ENCODE measurements at regions not wholly inside any gene's neighbourhood (a gene's known extent, or its start where the extent isn't known, plus 50 kb on each side); places are given as distances from the start of the nearest gene placed in this dataset.

DNA sequence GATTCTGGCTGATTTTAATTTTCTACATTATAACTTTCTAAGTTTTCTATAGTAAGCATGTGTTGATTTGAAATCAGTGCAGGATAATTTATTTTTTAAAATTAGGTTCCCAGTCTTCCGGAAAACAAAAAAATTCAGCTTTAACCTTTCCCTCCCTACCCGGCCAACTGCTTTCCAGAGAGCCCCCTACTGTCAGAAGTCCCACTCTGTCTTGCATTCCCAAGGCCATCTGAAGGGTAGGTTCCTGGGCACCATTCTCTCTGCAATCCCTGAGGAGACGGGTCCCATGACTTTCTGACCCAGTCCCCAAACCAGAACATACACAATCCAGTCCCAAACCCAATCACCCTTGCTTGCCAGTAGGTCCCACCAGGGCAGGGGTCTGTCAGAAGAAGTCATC, 200.3 kb downstream of the CYLD start:
- Histone ChIP-seq H3K9me3 (replicated peaks; ENCODE audit: insufficient read depth, low read length) (no peaks in the 10 kb centered on the region), H3K4me2 (ENCODE audit: low read depth, low read length) (no peak overlapping the region), H3K4me1 (ENCODE audit: low read length) (no peaks in the 10 kb centered on the region), H3K9ac (ENCODE audit: low read length) (no peak overlapping the region), H3K27ac (ENCODE audit: low read length) (no peak overlapping the region), H4K20me1 (ENCODE audit: insufficient read depth, low read length) (no peaks in the 10 kb centered on the region), H3K4me3 (ENCODE audit: low read length) (no peak overlapping the region), H3K9me2 (replicated peaks; ENCODE audit: insufficient read depth, low read length) (no peaks in the 10 kb centered on the region), H3K79me2 (ENCODE audit: low read length) (no peaks in the 10 kb centered on the region), H3K36me3 (replicated peaks; ENCODE audit: insufficient read depth, low read length) (no peaks in the 10 kb centered on the region), H3F3A (ENCODE audit: insufficient read depth, low read length) (no peaks in the 10 kb centered on the region), H3K27me3 (replicated peaks; ENCODE audit: insufficient read depth, low read length) (no peaks in the 10 kb centered on the region), H2AFZ (ENCODE audit: low read length) (no peak overlapping the region)
- DNase-seq, result no peak
- no peak for TF ChIP-seq EZH2 (optimal IDR thresholded peaks at IDR 0.05; ENCODE audit: low read depth, low read length)
- TF ChIP-seq, protein P1, sequence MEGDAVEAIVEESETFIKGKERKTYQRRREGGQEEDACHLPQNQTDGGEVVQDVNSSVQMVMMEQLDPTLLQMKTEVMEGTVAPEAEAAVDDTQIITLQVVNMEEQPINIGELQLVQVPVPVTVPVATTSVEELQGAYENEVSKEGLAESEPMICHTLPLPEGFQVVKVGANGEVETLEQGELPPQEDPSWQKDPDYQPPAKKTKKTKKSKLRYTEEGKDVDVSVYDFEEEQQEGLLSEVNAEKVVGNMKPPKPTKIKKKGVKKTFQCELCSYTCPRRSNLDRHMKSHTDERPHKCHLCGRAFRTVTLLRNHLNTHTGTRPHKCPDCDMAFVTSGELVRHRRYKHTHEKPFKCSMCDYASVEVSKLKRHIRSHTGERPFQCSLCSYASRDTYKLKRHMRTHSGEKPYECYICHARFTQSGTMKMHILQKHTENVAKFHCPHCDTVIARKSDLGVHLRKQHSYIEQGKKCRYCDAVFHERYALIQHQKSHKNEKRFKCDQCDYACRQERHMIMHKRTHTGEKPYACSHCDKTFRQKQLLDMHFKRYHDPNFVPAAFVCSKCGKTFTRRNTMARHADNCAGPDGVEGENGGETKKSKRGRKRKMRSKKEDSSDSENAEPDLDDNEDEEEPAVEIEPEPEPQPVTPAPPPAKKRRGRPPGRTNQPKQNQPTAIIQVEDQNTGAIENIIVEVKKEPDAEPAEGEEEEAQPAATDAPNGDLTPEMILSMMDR (IDR thresholded peaks at IDR 0.05; ENCODE audit: low read length), result no peak
- no peak for TF ChIP-seq EZH2phosphoT487 (IDR thresholded peaks at IDR 0.05; ENCODE audit: low read length)

DNA sequence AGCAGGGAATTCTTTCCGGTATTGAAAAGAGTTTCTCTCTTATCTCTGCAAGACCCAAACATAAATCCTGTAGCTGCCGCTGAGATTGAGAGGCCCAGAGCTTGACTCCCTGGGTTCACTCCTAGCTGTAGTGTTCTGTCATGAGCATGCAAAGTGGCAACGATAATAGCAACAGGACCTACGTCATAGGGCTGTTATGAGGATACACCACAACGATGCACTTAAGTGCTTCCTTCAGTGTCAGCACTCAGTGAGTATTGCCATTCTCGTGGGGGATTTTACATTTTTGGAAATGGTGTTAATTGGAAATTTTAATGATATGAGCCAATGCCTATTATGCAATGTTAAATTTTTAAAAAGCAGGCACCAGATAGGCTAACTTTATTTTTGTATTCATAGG, 199.8 kb downstream of the CYLD start:
- Histone ChIP-seq H3F3A (ENCODE audit: insufficient read depth, low read length) (no peaks in the 10 kb centered on the region), H3K27ac (ENCODE audit: low read length) (no peak overlapping the region), H3K9ac (ENCODE audit: low read length) (no peak overlapping the region), H3K9me2 (replicated peaks; ENCODE audit: insufficient read depth, low read length) (no peaks in the 10 kb centered on the region), H3K4me1 (ENCODE audit: low read length) (no peaks in the 10 kb centered on the region), H3K4me3 (ENCODE audit: low read length) (no peak overlapping the region), H3K36me3 (replicated peaks; ENCODE audit: insufficient read depth, low read length) (no peaks in the 10 kb centered on the region), H2AFZ (ENCODE audit: low read length) (no peak overlapping the region), H4K20me1 (ENCODE audit: insufficient read depth, low read length) (no peaks in the 10 kb centered on the region), H3K9me3 (replicated peaks; ENCODE audit: insufficient read depth, low read length) (no peaks in the 10 kb centered on the region), H3K27me3 (replicated peaks; ENCODE audit: insufficient read depth, low read length) (no peaks in the 10 kb centered on the region), H3K79me2 (ENCODE audit: low read length) (no peaks in the 10 kb centered on the region), H3K4me2 (ENCODE audit: low read depth, low read length) (no peak overlapping the region)
- no peak for TF ChIP-seq EZH2phosphoT487 (IDR thresholded peaks at IDR 0.05; ENCODE audit: low read length)
- no peak for TF ChIP-seq EZH2 (optimal IDR thresholded peaks at IDR 0.05; ENCODE audit: low read depth, low read length)
- TF ChIP-seq, protein P1 (IDR thresholded peaks at IDR 0.05; ENCODE audit: low read length), result no peak
- DNase-seq, result no peak

DNA sequence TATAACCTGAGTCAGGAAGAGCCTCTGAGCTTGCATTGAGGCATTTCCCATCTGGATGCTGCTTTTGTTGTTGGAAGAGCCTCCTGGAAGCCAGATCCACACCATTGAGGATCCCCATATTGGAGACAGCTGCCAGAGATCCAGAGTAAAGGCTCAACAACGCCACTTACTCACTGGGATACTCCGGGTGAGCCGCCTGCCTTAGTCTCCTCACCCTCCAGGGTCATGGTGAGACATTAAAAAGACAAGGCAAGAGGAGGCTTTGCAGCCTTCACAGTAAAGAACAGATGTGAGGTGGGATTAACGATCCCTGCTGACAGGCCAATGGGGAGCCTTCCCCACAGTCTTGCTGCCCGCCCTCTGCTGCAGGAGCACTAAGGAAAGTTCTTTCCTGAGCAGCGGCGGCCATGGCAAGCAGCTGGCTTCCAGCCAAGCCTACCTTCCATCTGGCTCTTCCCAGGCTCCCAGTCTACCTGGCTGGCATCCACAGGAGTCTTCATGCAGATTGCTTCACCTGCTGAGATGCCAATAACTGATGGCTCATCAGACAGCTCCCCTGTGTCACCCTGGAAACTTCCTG, 198.5 kb downstream of the CYLD start:
- Histone ChIP-seq H3K9me2 (replicated peaks; ENCODE audit: insufficient read depth, low read length) (no peaks in the 10 kb centered on the region), H3K79me2 (ENCODE audit: low read length) (no peaks in the 10 kb centered on the region), H3K27ac (ENCODE audit: low read length) (no peak overlapping the region), H3K36me3 (replicated peaks; ENCODE audit: insufficient read depth, low read length) (no peaks in the 10 kb centered on the region), H3K9me3 (replicated peaks; ENCODE audit: insufficient read depth, low read length) (no peaks in the 10 kb centered on the region), H2AFZ (ENCODE audit: low read length) (no peak overlapping the region), H3K4me2 (ENCODE audit: low read depth, low read length) (no peak overlapping the region), H3K4me1 (ENCODE audit: low read length) (no peaks in the 10 kb centered on the region), H3K27me3 (replicated peaks; ENCODE audit: insufficient read depth, low read length) (no peaks in the 10 kb centered on the region), H3K4me3 (ENCODE audit: low read length) (no peak overlapping the region), H3F3A (ENCODE audit: insufficient read depth, low read length) (no peaks in the 10 kb centered on the region), H3K9ac (ENCODE audit: low read length) (no peak overlapping the region), H4K20me1 (ENCODE audit: insufficient read depth, low read length) (no peaks in the 10 kb centered on the region)
- no peak for DNase-seq
- TF ChIP-seq EZH2phosphoT487 (IDR thresholded peaks at IDR 0.05; ENCODE audit: low read length) (no peak), EZH2 (optimal IDR thresholded peaks at IDR 0.05; ENCODE audit: low read depth, low read length) (no peak)
- TF ChIP-seq, protein P1 (IDR thresholded peaks at IDR 0.05; ENCODE audit: low read length), result no peak

Data from MM.1S (cell line).